HG02759 (cell line): ENCODE measurements at regions not wholly inside any gene's neighbourhood (a gene's known extent, or its start where the extent isn't known, plus 50 kb on each side); places are given as distances from the start of the nearest gene placed in this dataset.
"Not testable (repeated sequence)": the region's sequence is repeated elsewhere in the genome, so short reads cannot be mapped to it uniquely, and the experiment has no call there.

ENCODE experiments used
- ATAC-seq: cut with Tn5 transposase; IDR thresholded peaks from one replicate; pipeline ENCODE4 v1.9.1; 2021; ENCODE audit warnings: mild to moderate bottlenecking, moderate library complexity; ENCODE audit not compliant: unreplicated experiment

DNA sequence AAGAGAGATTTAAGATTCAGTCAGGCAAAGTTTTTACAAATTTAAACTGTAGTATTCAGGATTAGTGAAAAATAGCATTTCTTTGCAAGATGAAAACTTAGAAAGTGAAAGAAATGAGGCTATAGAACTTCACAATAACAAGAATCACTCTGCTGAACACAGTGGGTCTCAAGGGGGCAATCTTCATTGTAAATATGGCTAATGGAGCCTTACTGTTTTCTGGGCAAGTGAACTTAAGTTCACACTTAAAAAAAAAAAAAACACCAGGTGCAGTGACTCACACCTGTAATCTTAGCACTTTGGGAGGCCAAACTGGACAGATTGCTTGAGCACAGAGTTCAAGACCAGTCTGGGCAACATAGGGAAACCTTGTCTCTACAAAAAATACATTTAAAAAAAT, 175.9 kb upstream of the SNX2 start:
- no peak for ATAC-seq

DNA sequence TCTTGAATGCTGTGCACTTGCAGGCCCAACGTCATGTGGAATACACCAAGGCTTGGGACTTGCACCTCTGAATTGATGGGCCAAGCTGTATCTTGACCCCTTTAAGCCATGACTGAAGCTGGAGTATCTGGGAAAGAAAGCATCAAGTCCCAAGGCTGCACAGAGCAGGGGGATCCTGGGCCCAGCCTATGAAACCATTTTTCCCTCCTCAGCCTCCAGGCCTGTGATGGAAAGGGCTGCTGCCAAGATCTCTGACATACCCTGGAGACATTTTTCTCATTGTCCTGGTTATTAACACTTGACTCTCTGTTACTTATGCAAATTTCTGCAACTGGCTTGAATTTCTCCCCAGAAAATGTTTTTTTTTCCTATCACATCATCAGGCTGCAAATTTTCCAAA, 174.0 kb upstream of the SNX2 start:
- no peak for ATAC-seq

DNA sequence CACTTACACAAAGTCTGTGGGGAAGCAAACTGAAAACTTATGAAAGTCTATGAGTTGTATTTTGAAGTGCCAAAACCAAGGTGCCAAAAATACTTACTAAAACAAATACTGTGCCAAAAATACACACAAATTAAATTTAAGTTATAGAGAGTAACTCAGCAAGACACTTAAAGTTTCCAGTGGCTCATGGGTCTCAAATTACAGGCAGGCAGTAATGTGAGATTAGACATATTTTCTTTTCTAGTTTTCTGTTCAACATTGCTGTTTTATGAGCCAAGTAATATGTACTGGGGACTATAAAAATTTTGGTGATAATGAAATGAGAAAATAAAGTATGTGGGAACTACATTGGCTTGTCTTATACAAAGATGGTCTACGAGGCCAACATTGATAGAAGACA, 172.2 kb upstream of the SNX2 start:
- no peak for ATAC-seq

DNA sequence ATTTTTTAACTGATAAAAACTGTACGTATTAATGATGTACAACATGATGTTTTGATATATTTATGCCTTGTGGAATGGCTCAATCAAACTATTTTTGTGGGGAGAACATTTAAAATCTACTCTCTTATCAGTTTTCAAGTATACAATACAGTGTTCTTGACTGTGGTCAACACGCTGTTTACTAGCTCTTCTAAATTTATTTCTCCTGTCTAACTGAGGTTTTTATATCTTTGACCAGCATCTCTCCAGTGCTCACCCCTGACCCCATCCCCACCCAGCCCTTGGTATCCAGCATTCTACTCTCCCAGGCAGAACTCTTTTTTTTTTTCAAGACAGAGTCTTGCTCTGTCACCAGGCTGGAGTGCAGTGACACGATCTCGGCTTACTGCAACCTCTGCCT, 169.6 kb upstream of the SNX2 start:
- no peak for ATAC-seq

DNA sequence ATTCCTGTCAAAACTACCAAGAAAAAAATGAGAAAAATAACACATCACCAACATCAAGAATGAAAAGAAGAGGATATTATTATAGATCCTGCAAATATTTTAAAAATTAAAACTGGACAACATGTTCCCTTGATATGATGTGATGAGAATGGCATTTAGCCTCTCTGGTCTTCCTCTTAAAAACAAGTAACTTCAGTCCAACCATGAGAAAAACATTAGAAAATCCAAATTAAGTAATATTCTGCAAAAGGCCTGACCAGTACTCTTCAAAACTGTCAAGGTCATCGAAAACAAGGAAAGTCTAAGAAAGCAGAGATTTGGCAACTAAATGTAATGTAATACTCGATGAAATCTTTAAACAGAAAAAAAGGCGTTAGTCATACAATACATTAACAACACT, 167.1 kb upstream of the SNX2 start:
- ATAC-seq = no peak

DNA sequence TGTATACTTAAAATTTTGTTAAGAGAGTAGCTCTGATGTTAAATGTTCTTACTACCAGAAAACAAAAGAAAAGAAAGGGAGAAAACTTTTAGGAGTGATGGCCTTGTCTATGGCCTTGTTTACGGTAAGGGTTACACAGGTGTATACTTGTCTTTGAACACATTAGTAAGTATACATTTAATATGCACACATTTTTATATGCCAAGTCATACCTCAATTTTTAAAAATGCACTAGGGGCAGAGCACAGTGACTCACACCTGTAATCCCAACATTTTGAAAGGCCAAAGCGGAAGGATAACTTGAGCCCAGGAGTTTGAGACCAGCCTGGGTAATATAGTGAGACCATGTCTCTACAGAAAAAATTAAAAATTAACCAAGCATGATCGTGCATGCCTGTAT, 166.7 kb upstream of the SNX2 start:
- no peak for ATAC-seq

DNA sequence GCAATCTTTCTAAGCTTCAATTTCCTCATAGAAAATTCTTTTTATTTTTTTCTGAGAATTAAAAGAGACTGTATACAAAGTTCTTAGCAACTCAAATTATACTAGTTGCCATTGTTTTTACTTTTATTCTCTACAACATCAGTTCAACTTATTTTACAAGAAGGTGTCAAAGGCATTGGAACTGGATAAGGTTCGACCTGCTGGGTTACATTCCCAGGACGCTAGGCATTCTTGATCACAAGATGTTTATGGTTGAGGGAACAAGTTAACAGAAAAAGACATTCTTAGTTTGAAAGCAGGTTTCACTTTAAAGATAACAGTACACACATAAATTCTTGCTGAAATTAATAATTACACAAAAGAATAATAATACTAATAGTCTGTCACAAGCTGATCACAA, 163.5 kb upstream of the SNX2 start:
- ATAC-seq = no peak

DNA sequence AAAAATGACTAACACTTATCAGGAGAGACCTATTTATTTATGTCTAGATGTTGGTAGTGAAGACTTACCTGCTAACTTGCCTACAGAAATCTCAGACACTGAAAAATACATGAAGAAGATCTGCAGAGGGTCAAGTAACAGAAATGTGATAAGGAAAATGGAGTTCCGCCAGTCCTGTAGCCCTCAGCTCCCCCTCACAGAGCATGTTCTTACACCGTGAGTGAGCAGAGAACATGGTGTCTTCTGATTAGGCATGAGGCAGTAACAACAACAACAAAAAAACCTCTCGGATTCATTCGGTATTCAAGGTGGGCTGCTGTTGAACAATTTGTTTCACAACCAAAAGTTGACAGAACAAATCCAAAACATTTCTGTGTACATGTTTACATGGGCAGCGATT, 162.0 kb upstream of the SNX2 start:
- no peak for ATAC-seq

DNA sequence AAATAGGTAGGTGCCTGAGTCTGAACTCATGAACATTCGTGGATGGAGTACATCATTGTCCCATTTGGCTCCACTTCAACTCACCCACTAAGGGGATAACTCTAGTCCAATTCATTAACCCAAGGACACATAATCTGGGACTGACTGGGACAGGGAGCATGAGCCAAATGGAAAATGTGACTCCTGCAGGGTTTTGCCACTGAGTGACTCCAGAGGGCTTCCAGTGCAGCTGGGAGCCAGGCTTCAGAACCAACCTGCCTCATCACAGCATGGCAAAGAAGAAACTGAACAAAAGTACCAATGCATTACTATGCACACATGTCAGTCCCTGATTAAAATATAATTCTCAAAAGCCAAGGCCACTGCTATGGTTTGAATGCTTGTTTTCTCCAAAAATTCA, 159.7 kb upstream of the SNX2 start:
- ATAC-seq = no peak

DNA sequence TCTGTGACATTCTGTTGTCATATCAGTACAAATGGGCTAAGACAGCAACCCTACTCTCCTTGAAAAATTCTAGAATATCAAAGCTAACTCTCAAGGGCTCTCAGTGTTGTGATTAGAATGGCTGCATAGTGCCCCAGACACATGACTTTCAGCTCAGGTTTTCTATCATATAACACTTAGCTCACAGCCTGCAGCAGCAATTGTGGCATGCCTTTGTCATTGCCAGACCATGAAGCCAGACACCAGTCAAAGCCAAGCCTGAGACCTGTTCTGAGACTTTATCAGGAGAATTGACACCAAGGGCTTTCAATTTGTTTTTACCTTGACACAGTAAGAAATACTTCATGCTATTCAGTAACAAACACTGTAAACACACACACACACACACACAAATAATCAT, 159.0 kb upstream of the SNX2 start:
- ATAC-seq = no peak

DNA sequence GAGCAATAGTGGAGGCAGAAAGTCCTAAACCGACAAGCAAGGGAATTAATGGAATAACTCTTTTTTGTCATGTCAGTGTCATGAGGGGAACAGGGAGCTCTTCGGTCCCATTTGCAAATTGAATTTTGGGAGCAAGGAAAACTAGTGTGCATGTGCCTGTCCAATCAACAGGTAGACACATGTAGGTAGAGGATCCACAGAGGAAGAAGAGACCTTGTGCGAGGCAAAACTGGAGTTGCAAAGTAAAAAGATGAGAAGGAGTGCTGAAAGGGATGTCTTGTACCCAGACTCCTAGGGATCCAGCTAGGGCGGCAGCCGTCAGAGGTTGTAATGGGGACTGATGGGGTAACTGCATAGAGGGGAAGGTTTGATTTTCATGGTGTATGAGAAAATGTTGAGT, 156.8 kb upstream of the SNX2 start:
- ATAC-seq = not testable (repeated sequence)

DNA sequence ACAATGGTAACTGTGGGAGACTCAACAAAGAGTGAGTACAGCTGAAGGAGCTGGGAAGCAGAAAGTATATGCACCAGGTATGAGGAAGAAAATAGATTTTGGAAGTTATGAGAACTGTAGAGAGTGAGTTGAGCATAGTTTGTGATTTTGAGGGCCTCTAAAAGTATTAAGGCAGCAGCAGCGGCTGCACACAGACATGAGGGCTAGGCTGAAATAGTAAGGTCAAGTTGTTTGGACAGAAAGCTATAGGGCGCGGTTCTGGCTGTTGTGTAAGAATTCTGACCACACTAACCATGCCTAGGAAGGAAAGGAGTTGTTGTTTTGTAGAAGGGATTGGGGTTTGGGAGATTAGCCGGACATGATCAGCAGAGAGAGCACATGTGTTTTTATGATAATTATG, 154.1 kb upstream of the SNX2 start:
- not testable (repeated sequence) for ATAC-seq

DNA sequence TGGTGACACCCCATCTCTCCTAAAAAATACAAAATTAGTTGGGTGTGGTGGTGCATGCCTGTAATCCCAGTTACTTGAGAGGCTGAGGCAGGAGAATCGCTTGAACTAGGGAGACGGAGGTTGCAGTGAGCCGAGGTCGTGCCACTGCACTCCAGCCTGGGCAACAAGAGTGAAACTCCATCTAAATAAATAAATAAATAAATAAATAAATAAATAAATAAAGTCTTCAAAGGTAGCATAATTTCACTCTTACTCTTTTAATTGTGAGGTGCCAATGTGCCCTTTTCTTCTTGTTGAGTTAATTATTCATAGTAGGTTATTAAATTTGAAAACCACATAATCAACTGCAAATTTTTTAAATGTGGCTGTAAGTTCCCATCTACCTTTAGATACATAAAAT, 146.2 kb upstream of the SNX2 start:
- not testable (repeated sequence) for ATAC-seq

DNA sequence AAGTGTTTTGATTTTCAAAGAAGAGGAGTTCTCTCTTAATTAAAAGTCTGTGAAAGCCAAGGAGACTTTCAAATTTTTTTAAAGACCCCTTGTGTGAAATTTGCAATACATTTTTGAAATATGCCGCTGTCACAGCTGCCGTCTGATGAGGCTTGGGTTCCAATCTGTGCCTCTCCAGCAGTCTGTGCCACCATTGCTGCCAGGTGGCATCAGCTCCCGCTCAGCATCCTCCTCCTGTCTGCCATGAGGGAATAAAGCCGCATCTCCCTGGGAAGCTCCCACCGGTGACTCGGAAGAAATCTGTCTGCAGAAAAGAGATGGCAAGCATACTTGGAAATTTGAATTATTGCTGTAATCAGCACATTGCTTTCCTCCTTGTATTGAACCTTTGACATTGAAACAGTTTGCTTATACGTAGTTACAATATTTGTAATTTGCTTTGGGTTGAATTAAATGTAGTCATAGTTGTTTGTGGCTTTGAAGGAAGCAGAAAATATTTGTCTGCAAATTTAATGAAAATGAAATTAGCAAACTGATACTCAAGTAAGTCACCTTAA, 145.7 kb upstream of the SNX2 start:
- no peak for ATAC-seq

DNA sequence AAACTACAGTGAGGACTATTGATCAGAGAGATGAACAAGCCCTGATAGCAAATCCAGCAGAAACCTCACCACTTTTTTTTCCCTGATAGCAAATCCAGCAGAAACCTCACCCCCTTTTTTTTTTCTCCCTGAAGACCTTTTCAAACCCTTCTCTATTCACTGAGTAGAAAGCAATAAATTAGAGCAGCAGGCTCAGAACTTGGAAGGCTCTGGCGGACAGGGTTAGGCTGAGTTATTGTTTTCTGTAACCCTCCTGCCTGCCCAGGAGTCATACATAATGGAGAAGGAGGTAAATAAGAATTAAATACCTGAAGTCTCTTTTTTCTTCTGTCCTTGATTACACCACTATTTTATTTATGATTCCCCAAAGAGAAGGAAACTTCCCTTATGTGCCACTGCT, 136.3 kb upstream of the SNX2 start:
- ATAC-seq = no peak

DNA sequence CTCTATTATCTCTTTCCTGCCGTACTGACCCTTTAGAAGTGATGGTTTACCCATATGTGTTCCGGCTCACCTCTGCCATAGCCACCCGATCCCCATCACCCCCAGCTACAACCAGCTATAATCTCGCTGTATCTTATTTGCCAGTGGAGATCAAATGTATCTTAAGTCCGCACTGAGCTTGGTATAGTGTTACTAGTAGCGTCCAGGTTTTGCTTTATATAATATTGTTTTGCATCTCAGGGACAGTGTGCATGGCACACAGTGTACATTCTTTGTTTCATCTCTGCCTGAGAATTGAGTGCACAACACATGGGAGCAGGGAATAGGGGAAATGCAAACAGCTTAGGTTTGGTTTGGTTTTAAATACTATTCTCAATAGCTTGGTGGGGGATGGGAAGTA, 135.8 kb upstream of the SNX2 start:
- no peak for ATAC-seq

DNA sequence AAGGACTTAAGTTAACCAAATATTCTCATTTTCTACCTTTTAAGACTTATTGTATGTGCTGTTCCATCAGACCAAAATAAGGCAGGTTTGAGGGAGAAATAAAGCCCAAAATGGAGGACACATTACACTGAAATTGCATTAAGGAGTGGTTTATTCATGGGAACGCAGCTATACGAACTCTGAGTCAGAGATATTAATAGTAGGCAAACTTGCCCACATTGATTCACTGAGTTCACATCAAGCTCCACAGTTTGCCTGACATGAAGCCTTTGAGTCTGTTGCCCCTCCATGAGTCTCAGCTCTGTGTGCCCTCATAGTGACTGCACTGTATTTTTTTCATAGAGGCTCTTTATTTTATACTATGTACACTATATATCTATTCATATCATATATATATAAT, 135.0 kb upstream of the SNX2 start:
- ATAC-seq = no peak

DNA sequence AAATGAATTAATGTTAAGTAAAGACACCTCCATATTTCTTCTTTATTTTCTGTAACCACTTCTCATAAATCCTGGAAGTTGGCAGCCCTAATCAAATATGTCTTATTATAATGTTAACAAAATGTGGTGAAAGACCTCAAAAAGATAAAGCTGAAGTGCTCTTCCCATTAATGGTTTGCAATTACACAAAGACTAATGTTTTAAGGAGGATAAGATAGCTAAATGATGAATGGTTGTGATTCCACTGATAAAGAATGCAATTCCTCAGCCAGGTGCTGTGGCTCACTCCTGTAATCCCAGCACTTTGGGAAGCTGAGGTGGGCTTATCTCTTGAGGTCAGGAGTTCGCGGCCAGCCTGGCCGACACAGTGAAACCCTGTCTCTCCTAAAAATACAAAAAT, 125.8 kb upstream of the SNX2 start:
- no peak for ATAC-seq

DNA sequence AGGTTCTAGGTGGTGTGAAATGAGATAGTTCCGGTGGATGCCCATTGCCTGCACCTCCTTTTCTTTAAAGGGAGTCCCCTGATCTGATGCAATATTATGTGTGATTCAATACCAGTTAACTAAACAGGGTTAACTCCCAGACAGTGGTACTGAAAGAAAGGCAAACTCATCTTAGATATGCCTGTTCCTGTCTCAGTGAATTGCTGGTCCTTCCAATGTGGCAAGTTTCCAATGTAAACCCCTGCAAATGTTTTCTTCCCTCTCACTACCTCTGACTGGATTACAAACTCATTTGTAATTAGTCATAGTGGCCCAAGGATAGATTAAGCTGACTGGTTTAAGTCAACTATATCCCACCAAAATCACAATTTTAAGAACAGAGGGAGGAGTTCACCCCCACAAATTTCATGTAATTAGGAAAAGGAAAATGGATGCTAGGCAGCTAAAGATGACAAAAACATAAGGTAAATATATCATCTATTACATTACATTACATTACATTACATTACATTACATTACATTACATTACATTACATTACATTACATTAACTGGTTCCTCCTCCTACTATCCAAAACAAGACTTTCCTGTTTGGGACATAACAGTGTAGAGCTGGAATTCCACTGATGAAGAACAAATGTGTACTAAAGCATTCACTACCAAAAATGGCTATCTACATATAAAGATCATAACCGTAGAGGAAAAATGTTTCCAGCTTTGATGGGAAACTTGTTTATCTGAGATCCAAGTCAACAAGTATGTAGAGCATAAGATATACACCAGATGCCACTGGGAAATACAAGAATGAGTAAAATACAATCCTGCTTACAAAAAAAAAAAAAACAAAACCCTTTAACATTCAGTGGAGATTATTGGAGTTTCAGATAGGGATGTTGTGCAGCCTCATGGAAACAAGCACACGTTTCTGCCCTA, 121.5 kb upstream of the SNX2 start:
- ATAC-seq = no peak

DNA sequence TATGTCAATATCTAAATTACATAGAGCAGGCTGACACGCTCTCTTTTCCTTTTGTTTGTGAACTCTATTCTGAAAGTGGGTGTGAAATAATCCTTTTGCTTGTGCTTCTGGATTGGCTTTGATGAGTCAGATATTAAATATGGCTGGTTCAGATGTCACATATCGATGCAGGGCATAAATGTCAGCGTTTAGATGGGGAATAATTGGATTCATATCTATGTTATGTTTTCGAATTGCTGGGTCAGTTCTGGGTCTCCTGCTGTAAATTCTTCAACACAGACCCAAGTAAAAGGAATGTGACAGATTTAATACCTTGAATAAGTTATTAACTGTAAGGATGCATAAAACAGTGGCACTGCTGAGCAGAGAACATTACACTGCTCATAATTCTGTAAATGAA, 118.7 kb upstream of the SNX2 start:
- no peak for ATAC-seq

DNA sequence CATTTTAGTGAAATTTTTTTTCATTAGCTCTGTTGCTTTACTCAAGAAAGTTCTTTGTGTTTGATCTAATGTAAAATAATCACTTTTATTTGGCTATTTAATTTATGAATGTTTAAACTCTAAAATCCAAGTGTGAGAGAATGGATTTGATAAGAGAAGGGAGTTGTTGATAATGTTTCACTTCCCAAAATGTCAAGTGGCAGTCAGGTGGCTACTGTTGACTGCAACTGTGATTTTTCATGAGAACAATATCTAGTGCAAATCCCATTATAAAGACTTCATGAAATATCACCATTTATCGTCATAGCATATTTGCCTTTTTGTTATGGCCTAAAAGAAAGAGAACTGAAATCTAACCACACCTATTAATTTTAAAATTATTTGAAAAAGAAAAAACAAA, 118.3 kb upstream of the SNX2 start:
- ATAC-seq = no peak

DNA sequence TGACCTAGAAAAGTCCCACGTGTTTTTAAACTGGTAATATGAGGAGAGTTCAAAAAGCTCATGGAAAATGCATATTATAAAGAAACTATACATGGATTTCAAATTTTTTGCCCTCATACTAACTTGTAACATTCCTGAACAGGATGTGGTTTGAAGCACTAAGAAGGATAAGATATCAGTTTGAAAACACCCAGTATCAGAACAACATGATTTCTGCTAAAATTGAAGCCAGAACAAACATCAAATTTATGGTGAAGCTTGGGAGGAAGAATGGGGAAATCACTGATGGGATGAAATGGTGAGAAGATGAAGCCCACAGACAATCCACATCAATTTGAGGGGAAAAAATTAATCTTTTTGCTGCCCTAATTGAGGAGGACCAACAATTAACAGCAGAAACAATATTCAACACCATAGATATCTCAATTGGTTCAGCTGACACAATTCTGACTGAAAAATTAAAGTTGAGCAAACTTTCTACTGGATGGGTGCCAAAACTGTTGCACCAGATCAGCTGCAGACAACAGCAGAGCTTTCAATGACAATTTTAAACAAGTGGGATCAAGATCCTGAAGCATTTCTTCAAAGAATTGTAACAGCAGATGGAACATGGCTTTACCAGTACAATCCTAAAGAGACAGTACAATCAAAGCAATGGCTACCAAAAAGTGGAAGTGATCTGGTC, 113.2 kb upstream of the SNX2 start:
- ATAC-seq = no peak
